HG03025 (cell line): ENCODE measurements at regions not wholly inside any gene's neighbourhood (a gene's known extent, or its start where the extent isn't known, plus 50 kb on each side); places are given as distances from the start of the nearest gene placed in this dataset.
"Not testable (repeated sequence)": the region's sequence is repeated elsewhere in the genome, so short reads cannot be mapped to it uniquely, and the experiment has no call there.

ENCODE experiments used
- ATAC-seq: cut with Tn5 transposase; IDR thresholded peaks from one replicate; pipeline ENCODE4 v1.9.1; 2021; ENCODE audit warnings: mild to moderate bottlenecking, moderate library complexity; ENCODE audit not compliant: unreplicated experiment, low FRiP score

DNA sequence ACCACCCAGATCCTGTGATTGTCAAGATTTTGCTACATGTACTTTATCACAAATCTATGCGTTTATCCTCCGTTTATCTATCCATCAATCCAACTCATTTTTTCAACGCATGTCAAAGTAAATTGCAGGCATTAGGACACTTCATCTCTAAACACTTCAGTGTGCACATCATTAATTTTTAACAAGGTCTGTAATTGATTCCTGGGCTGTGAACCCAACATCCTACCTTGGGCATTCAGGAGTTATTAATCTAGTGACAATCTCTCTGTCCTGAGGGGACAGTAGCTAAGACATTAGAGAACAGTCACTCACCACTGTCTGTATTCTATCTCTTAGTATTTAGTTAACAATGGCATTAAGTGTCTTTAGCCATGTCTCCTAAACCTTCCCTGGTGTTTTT, 264.7 kb downstream of the SOX9 start:
- ATAC-seq, result no peak

DNA sequence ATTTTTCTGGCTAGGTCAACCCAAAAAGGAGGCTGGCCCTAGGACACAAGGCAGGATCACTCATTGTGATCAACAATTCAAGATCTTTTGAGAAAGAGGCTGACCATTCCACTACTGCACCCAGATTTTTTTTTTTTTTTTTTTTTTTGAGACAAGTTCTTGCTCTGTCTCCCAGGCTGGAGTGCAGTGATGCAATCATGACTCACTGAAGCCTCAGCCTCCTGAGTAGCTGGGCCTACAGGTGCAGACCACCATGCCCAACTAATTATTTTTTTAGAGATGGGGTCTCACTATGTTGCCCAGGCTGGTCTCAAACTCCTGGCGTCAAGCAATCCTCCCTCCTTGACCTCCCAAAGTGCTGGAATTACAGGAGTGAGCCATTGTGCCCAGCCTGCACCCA, 265.4 kb downstream of the SOX9 start:
- not testable (repeated sequence) for ATAC-seq

DNA sequence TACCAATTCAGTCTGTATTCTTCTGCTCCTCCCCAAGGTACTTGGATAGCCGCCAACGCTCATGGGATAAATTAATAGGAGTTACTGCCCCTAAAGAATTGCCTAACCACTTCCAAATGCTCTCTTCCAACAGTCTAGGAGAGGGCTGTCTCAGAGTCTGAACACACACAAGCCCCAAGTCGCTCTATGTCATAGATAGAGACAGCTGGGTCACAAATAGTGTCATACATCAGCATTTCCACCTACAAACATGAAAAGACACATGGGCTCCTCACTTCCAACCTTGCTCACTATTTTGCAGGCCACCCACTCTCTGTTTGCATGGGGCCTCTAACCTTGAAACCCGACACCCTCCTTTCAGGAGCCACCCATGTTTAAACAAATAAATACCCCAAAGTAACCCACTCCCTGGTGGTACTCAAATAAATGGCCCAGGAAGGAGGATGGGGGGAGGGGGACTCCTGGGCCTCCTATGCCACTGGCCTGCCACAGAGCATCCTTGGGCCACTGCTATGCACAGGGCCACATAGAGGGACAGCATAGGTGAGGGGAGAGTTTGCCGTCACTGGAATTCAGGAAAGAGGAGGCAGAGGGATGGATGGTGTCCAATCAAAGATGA, 265.9 kb downstream of the SOX9 start:
- no peak for ATAC-seq

DNA sequence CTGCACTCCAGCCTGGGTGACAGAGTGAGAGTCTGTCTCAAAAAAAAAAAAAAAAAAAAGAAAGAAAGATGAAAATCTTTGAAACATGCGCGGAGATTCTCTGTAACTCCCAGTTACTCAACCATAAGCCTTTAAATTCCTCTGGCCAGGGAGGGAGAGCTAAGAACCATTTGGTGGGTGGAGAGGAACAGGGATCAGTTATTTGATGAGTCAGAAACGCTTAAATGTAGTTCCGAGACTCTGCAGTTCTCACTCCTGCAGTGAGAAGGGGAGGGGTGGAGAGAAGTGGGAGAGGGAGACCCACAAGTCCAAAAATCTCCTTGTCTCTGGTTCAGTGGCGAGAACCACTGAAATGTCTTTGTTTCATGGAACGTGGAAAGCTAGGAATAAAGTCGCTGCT, 266.7 kb downstream of the SOX9 start:
- no peak for ATAC-seq

DNA sequence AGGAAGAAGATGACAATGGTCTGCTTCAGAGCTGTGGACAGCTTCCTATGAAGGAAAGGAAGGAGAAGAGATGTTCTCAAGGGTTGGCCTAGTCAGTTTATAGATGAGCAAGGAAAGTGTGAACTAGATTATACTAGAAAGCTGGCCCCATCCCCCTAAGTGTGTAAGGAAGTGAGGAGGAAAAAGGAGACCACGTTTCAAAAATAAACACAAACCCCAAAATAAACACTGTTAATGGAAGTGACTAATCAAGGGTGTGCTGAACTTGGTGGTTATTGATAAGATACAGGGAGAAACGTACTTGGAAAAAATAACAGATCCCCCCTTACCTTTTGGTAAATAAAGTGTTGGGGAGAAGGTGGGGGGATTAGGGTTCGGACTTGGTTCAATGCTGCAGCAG, 267.1 kb downstream of the SOX9 start:
- ATAC-seq, result no peak

DNA sequence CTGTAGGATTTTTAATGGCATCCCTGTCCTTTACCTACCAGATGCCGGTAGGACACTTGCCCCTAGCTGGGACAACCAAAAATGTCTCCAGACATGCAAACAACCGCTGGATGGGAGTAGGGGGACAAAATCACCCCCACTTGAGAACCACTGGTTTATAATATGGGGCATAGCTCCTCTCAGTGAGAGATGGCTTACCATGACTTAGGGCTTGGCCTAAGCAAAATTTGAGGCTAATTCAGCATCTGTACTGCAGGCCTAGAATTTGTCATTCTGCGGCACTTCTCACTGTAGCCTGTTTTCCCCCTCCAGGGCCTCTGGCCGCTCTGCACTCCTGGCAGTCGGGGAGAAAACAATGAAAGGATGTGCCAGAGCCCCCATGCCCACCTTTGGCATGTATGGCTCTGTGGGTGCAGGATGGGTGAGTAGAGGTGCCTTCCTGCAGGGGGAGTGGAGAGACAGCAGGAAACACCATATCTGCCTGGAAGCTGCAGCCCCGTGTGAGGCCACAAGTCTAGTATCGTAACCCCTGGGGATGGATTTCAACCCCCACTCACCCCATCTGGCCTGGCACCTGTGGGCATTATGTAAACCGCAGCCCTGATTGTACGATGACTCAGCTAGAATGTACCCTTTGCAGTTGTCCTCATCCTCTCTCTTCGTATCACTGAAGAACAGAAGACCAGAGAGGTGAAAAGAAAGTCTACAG, 268.1 kb downstream of the SOX9 start:
- ATAC-seq, result no peak

DNA sequence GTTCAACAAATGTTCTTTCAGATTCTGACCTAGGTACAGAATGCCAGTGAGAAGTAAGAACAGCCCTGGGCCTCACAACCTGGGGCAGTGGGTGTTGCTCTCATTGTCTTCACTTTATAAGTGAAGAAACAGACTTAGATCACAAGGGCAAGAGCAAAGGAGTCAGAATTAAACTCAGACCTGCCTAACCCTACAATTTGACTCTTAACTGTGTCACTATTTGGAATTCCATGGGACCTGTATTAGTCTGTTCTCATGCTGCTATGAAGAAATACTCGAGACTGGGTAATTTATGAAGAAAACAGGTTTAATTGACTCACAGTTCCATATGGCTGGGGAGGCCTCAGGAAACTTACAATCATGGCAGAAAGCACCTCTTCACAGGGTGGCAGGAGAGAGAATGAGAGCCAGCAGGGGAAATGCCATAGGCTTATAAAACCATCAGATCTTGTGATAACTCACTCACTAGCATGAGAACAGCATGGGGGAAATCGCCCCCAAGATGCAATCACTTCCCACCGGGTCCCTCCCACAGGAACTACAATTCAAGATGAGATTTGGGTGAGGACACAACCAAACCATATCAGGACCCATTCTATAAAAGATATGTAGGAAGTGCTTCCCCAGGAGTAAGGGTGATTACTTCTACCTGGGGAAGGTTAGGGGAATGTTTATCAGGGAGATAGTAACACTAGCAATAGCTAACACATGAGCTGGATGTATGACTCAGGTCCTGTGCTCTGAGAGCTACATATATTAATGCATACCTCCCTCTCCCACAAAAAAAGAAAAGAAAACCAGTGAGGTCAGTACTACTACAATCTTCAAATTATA, 270.1 kb downstream of the SOX9 start:
- ATAC-seq, result no peak

DNA sequence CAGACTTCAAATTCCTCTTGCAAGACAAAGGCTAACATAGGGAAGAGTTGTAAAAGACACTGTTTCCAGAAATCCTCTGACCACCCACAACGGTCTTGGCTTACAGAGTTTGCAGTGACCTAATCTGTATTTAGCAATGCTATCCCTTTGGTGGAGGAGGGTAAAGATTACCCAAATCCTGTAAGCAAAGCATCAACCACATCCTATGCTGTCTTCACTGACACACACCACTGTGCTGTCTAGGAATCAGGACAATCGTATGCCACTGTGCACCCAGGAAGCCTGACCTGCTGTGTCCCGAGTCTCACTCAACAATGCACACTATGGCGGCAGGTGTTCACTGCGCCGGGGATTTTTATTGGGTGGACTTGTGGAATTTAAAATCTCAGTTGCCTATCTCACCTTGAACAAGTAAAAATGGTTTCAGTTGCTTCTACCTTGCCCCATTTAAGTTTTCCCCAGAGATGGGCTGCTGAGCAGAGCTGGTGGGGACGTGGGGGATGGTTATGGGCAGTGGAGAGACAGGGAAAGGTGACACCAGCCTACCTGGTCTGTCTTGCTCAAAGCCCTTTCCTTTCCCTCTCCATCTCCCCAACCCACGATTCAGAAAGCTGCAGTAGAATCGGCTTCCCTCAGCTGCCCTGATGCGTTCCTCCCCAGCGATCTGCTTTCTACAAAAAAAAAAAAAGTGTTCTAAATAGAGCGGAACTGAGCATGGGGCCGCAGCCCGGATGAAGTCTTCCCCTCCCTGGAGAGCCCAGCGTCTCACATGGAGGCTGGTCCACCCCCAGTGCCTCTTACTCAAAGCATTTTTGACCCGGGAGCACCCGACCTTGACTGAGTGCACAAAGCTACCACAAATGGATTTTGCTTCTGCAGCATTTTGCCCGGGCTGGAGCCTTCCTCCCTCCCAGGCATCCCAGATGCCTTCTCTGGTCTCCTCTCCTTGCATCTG, 271.5 kb downstream of the SOX9 start:
- peak; percentile 55 for ATAC-seq

DNA sequence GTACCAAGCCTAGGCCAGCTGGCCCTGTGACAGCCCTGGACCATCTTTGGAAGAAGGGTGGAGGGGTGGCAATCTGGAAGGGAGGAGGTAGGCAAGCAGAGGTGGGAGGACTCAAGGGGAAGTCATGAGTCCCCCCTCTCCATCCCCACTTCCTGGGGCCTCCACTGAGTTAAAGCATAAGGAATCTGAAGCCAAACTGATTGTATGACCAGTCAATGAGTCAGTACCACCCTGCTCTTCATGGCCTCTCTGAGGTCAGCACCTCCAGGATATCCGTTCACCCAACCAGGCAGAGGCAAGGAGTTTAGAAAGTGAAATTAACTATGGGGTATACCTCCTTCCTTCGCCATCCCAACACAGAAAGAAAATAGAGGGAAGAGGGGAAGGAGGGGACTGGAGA, 272.7 kb downstream of the SOX9 start:
- no peak for ATAC-seq

DNA sequence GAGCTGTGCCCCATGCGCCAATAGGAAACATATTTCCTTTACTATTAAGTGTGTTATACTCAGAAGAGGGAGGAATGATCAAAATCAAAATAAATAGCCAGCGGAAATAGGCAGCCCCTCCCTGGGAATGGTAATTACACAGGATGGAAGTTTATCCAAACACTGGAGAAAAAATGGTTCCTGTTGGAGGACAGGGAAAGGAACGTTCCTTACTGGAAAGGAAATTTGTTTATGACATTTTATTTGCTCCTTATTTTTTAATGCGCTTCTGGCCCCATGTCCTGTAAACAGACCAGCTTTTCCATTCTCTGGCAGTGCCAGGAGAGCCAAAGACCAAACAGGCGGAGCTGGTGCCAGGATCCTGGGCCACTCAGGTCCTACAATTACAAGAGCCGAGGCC, 273.7 kb downstream of the SOX9 start:
- ATAC-seq, result no peak

DNA sequence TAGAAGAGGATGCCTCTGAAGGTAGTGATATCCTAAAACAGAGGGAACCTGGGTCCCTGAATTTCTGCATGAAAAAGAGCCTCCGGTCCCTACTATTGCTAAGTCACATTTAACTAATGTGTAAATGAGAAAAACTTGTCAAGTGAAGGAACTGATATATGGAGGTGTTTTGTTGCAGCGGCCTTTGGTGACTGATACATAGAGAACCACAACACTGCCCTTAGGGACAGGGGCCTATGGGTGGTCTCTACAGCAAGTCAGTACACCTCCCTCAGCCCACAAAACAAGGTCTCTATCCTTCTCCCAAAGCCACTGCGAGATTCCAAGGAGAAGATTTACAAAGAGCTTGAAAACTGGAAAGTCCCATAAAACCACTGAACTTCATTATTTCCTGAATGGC, 275.3 kb downstream of the SOX9 start:
- no peak for ATAC-seq

DNA sequence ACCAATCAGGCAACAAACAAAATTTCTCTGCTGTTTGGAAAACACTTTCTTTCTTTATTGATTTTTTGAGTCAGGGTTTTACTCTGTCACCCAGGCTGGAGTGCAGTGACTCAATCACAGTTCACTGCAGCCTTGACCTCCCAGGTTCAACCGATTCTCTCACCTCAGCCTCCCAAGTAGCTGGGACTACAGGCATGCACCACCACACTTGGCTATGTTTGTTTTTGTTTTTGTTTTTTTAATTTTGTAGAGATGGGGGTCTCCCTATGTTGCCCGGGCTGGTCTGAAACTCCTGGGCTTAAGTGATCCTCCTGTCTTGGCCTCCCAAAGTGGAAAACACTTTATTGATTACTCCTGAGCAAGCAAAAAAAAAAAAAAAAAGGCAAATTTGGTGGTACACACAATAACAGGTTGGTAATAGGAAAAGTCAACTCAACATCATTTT, 276.4 kb downstream of the SOX9 start:
- ATAC-seq, result no peak

DNA sequence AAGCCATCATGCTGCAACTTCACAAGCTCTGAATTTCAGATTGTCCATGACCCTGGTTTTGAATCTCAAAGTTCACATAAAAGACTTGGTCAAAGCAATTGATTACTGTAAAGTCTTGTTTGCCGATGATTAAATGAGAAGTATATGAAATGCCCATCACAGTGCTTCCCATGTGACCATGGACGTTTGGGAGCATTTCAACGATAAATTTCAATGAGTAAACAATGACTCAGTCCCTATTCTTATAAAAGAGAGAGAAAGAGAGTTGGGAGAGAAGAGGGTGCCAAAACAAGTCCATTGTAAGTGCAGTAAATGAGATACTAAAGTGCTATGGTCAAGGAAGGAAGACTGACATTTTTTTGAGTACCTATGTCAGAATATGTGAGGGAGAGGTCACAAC, 276.9 kb downstream of the SOX9 start:
- no peak for ATAC-seq

DNA sequence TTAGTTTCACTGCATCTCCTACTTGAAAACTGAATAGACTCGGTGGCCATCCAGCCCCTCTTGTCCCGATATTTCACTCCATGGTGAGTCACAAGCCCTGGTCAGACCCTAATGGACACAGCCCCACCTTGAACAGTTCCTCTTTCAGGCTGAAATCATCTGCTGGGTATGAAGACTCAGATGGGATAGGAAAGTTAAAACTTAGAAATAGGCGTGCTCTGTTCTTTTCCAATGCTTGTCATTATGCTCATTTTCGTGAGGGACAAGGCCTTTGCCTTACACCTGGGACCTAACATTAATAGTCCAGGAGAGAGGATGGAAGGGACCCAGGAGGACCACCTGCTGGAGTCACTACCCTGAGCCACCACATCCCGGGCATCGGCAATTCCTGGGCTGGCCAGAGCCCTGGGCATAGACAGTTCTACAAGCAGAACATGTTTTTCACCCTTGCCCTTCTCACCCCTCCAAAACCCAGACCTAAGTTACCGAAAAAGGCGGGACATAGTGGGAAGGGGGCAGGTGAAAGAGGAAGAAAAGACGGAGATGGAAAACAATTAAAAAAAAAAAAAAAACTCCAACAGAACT, 278.3 kb downstream of the SOX9 start:
- no peak for ATAC-seq

DNA sequence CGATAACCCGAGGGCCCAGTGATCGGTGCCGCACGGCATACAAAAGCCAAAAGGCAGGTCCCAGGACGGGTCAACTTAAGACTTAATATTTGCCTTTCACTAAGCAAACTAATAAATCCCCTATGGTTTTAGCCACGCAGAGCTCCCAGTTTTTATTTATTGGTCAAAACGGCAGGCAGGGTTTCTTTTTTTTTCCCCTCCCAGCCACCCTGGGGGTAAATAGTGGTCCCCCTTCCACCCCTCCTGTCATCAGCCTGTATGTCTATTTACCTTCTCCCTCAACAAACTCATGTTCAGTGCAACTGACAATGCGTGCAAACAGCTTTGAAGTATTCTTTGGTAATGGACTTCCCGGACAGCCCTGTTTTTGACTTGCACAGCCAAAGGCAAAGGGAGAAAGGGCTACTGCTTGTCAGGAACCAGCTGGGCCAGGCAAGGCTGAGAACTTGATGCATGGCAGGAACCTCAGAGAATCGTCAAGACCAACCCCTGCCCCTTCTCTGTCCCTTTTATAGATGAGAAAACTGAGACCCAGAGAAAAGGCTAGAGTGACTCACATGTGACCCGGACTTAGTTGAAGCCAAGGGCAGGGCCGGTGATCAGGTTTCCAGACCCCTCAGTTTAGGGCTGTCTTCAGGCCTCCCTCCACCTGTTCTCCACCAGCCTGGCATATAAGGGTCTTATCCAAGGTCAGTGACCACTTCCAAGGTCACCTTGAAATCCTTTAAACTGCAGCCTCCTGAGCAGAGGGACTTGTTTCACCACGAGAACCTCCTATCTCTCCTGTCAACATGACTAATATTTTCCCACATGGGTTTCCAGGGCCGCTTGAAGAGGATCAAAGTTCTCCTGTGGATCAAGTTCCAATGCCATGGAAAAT, 279.0 kb downstream of the SOX9 start:
- no peak for ATAC-seq

DNA sequence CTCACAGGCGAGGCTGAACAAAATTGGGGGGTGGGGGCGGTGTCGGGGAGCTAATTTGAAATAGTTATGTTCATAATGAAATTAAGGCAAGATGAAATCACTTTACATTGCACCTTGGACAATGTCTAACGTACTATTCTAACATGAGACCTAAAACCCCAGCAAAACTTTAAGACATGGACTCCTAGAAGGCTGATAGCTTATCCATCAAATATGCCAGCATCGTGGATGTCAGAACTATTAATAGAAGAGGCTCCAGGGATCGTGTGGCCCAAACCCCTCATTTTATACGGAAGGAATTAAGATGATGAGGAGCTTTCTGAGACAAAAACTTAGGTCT, 279.6 kb downstream of the SOX9 start:
- ATAC-seq, result no peak

DNA sequence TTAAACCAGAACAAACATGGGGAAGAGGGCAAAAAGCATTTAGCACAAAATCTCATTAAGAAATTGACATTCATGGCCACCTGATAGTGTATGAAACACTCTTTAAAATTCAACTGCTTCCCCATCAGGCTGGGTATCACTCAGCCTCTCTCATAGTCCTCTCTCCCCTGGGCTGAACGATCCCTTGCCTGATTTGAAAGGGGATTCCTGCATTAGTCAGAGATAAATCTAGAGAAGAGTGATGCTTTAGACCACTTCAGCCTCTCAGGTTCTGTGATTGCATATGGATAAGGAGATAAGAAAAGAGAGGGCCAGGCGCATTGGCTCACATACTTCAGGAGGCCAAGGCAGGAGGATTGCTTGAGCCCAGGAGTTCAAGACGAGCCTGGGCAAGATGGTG, 280.0 kb downstream of the SOX9 start:
- no peak for ATAC-seq

DNA sequence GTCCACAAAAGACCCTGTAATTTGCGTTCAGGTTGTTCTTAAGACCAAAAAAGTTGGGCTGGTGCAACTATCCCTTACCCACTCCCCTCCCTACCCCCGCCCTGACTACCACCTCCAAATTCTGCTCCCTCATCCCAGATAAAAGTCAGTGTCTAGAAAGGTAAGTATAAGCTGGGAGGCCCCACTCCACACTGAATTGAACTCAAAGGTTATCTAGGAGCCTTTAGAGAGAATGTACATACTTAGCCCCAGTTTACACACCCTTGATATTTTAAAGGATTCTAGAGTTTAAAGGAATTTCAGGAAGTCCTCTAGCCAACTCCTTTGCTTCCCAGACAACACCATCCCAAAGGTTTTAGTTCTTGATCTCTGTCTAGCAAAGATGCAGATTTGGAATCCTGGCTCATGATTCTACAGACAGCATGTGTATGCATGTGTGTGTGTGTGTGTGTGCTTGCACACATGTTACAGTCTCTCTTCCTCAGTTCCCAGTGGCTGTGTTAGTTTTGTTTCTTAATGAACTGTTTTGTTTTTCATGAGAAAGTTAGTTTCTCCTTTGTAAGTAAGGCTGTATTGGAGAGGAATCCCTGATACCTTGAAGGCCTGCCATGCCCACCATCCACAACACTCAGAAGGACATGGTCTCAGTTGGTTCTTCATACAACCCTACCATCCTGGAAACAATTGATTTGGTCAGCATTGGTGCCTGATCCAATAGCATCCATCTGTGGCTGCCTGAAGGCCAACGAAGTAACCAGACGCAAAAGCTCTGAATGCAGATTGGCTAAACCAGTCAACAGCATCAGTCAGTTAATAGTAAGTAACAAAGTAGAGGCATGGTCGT, 281.3 kb downstream of the SOX9 start:
- ATAC-seq, result no peak
